Epithelial cell of esophagus (primary cell): ENCODE measurements at regions not wholly inside any gene's neighbourhood (a gene's known extent, or its start where the extent isn't known, plus 50 kb on each side); places are given as distances from the start of the nearest gene placed in this dataset.

ENCODE experiments used
- DNase-seq: peaks from one replicate; pipeline ENCODE4 v3.0.0; 2010; ENCODE audit warnings: low read depth
- H3K4me3 ChIP-seq: 2 replicates; pipeline ENCODE4 v1.5.1; 2011; ENCODE audit warnings: mild to moderate bottlenecking, low read length, control low read depth
- CTCF ChIP-seq: IDR thresholded peaks from 2 replicates; pipeline ENCODE4 v1.5.1; 2011; ENCODE audit warnings: low read depth, mild to moderate bottlenecking, low read length, control low read depth, inconsistent platforms; ENCODE audit not compliant: insufficient read depth; ENCODE audit errors: missing control alignments

- no peak for TF ChIP-seq CTCF
- H3K4me3 ChIP-seq = no peak overlapping the region
- DNase-seq = no peak
Observed at GRCh38 chr4:110953898-110954297, 331.0 kb upstream of the PITX2 start.

- no peak overlapping the region for H3K4me3 ChIP-seq
- no peak for TF ChIP-seq CTCF
- no peak for DNase-seq
Observed at GRCh38 chr4:110955748-110956147, 332.9 kb upstream of the PITX2 start.

GRCh38 chr4:110959041-110959643, 336.3 kb upstream of the PITX2 start:
- peak; percentile 15 for DNase-seq
- no peak for TF ChIP-seq CTCF
- no peak overlapping the region for H3K4me3 ChIP-seq

- TF ChIP-seq CTCF = no peak
- DNase-seq = no peak
- no peak overlapping the region for H3K4me3 ChIP-seq
Observed at GRCh38 chr4:110961066-110961465, 338.2 kb upstream of the PITX2 start.

- no peak for TF ChIP-seq CTCF
- no peak for DNase-seq
- H3K4me3 ChIP-seq = no peak overlapping the region
Observed at GRCh38 chr4:110962616-110963015, 339.7 kb upstream of the PITX2 start.

GRCh38 chr4:110963662-110964280, 340.9 kb upstream of the PITX2 start:
- no peak for TF ChIP-seq CTCF
- DNase-seq = no peak
- no peak overlapping the region for H3K4me3 ChIP-seq

- no peak for DNase-seq
- H3K4me3 ChIP-seq = no peak overlapping the region
- TF ChIP-seq CTCF = no peak
Observed at GRCh38 chr4:110967936-110968335, 345.1 kb upstream of the PITX2 start.
